HG03378 (cell line): ENCODE measurements at regions not wholly inside any gene's neighbourhood (a gene's known extent, or its start where the extent isn't known, plus 50 kb on each side); places are given as distances from the start of the nearest gene placed in this dataset.
A peak's percentile ranks its signal among the peaks of the same experiment; 100 is the strongest.

ENCODE experiments used
- ATAC-seq: cut with Tn5 transposase; IDR thresholded peaks from one replicate; pipeline ENCODE4 v1.9.1; 2021; ENCODE audit warnings: mild to moderate bottlenecking, moderate library complexity; ENCODE audit not compliant: unreplicated experiment

GRCh38 chr6:147712841-147713240, 204.4 kb downstream of the SAMD5 start:
- ATAC-seq: no peak

GRCh38 chr6:147715035-147715434, 206.5 kb downstream of the SAMD5 start:
- no peak for ATAC-seq

GRCh38 chr6:147716434-147716833, 207.9 kb downstream of the SAMD5 start:
- ATAC-seq: no peak

GRCh38 chr6:147717991-147718390, 209.5 kb downstream of the SAMD5 start:
- ATAC-seq: no peak

GRCh38 chr6:147722158-147722557, 213.7 kb downstream of the SAMD5 start:
- ATAC-seq: no peak

- no peak for ATAC-seq
Measured at GRCh38 chr6:147724454-147724853, 216.0 kb downstream of the SAMD5 start.

- no peak for ATAC-seq
Measured at GRCh38 chr6:147726342-147726741, 217.9 kb downstream of the SAMD5 start.

GRCh38 chr6:147728903-147729302, 220.4 kb downstream of the SAMD5 start:
- ATAC-seq: no peak

GRCh38 chr6:147733686-147734085, 225.2 kb downstream of the SAMD5 start:
- no peak for ATAC-seq

- no peak for ATAC-seq
Measured at GRCh38 chr6:147734151-147734550, 225.7 kb downstream of the SAMD5 start.

- no peak for ATAC-seq
Measured at GRCh38 chr6:147735924-147736323, 227.4 kb downstream of the SAMD5 start.

- no peak for ATAC-seq
Measured at GRCh38 chr6:147737115-147737514, 228.6 kb downstream of the SAMD5 start.

- no peak for ATAC-seq
Measured at GRCh38 chr6:147738099-147738498, 229.6 kb downstream of the SAMD5 start.

GRCh38 chr6:147738516-147739162, 230.1 kb downstream of the SAMD5 start:
- peak; percentile 44 for ATAC-seq

- ATAC-seq: no peak
Measured at GRCh38 chr6:147740326-147740725, 231.8 kb downstream of the SAMD5 start.

GRCh38 chr6:147740916-147741315, 232.4 kb downstream of the SAMD5 start:
- ATAC-seq: no peak

- no peak for ATAC-seq
Measured at GRCh38 chr6:147741389-147741788, 232.9 kb downstream of the SAMD5 start.

- no peak for ATAC-seq
Measured at GRCh38 chr6:147742440-147742839, 233.9 kb downstream of the SAMD5 start.

GRCh38 chr6:147744012-147744411, 235.5 kb downstream of the SAMD5 start:
- no peak for ATAC-seq

- ATAC-seq: no peak
Measured at GRCh38 chr6:147749331-147749730, 240.8 kb downstream of the SAMD5 start.

- no peak for ATAC-seq
Measured at GRCh38 chr6:147750413-147750812, 241.9 kb downstream of the SAMD5 start.

- no peak for ATAC-seq
Measured at GRCh38 chr6:147751232-147751631, 242.7 kb downstream of the SAMD5 start.

- ATAC-seq: no peak
Measured at GRCh38 chr6:147752689-147753403, 244.4 kb downstream of the SAMD5 start.
